Glomerular endothelial cell (primary cell): ENCODE measurements at regions not wholly inside any gene's neighbourhood (a gene's known extent, or its start where the extent isn't known, plus 50 kb on each side); places are given as distances from the start of the nearest gene placed in this dataset.

Source experiments
- DNase-seq: peaks from one replicate; pipeline ENCODE4 v3.0.0-alpha.2; 2011; ENCODE audit warnings: low read depth, low spot score; ENCODE audit errors: extremely low read depth

DNA sequence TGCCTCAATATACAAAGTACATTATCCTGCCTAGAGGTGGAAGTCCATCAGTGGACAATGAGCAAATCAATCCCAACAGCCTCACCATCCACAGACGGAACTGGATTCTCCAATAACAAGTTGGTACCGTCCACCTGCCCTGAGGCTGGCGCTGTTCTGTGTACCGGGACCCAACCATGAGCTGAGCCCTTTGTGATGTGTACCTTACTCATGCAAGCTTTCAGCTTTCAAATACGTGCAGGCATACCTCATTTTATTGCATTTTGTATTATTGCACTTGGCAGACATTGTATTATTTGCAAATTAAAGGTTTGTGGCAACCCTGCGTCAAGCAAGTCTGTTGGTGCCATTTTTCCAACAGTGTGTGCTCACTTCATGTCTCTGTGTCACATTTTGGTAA is 476.0 kb upstream of the MKI67 start:
- no peak for DNase-seq

DNA sequence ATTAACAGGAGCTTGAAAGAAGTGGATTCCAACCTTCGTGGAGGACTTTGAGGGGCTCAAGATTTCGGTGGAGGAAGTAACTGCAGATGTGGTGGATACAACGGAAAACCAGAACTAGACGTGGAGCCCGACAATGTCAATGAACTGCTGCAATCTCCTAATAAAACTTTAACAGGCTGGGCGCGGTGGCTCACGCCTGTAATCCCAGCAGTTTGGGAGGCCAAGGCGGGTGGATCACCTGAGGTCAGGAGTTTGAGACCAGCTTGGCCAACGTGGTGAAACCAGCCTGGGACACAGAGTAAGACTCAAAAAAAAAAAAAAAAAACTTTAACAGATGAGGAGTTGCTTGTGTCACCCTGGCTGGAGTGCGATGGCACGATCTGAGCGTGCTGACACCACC is 477.8 kb upstream of the MKI67 start:
- no peak for DNase-seq

DNA sequence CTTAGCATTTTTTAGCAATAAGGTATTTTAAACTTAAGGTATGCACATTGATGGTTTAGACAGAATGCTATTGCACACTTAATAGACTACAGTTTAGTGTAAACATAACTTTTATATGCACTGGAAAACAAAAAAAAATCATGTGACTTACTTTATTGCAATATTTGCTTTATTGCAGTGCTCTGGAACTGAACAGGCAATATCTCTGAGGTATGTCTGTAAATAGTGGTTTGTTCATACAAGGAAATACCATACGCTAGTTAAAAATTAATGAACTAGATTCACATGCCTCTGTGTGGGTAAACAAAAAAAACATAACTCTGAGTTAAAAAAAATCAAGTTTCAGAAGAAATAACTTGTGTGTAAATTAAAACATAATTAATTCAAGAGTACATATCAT is 479.0 kb upstream of the MKI67 start:
- DNase-seq: no peak

DNA sequence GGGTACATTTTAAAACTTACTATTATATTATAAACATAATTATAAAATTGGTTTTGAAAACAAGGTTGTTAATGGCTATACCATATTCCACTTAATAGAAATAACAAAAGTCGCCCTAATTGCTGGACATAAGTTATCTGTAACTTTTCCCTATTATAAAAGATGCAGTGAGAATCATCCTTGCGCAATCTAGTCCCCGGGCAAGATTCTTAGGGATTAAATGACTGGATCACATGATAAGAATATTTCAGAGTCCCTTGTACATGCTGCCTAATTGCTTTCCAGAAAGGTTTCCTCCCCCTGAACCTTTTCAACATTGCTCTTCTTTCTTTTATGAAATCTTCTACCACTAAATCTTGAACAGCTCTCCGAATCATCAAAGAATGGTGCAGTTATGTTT is 479.8 kb upstream of the MKI67 start:
- no peak for DNase-seq

DNA sequence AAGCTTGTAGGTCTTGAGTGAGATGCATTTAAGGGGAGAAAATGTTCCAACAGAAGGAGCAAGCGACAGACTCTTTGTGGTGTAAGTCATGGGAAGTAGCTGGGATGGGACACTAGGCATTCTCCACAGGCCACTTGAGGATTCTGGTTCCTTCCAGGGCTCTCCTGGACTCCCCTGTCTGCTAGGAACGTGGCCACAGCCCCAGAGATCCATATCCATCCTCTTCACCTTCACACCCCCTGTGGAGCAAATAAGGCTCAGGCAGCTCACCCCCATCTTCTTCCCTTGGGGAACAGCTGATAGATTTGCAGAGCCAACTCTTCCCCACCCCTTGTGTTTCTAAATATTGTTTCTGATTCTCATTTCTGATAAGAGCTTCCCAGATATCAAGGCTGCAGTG is 482.6 kb upstream of the MKI67 start:
- no peak for DNase-seq

DNA sequence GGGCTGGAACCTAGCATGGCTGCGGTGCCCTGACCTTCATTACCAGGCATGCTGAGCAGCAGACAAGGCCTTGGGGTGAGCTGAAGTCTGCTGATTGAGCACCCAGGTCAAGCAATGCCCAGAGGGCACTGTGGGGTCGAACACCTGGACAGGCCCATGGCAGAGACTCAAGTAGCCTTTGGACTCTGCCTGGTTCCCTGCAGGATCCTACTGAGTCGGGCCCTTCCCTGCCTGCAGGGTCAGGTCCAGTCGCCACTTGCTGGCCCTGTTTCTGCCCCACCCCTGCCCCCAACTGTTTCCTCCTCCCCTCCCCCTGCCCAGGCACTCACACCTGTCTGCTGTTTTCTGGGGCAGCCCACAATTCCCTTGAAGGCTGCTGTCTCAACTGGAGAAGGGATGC is 483.2 kb upstream of the MKI67 start:
- no peak for DNase-seq

DNA sequence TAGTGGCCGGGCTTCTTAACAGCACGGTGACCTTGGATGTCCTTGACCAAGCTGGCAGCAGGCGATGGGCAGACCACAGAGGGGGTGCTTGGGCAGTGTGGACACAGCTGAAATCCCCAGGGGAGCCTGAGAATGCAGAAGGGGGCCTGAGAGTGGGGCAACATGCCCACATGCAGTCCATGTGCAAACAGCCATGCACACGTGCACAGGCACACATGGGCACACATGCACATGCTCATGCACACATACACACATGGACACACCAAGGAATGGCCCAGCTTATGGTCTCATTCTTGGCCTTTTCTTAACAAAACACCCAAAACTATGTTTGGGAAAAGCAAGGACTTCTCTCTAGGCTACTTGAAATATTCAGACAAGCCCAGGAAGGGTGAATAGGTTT is 483.9 kb upstream of the MKI67 start:
- DNase-seq: no peak

DNA sequence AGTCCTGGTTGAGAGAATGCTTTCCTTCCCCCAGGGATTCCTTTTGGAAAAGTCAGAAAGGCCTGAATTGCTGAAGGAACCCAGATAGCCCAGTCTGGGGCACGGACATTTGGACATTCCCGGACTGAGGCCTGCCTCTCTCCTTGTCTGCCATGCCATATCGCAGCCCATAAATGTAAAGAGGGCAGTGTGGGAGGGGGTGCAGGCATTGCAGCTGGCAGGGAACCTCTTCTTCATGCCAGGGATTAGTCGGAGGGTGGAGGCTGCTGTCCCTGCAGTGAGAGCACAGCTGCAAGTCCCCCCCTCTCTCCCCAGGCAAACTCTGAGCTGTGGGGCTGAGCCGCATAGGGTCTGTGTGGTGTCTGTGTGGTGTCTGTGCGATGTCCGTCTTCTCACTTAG is 486.0 kb upstream of the MKI67 start:
- no peak for DNase-seq

DNA sequence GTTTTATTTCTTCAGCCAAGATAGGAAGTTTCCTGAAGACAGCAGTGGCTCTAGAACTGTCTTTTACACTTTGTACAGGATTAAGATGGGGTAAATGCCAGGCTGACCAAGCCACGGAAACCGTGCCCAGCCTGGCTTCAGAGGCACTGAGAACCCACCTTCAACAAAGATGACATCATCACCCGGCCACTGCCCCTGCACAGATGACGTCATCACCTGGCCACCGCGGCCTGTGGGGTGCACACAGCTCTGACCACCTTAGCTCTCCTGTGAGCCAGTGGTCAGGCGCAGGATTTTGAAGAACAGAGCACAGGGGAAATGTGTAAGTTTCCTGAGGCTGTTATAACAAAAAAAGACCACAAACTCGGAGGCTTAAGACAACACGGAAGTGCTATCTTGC is 486.4 kb upstream of the MKI67 start:
- no peak for DNase-seq

DNA sequence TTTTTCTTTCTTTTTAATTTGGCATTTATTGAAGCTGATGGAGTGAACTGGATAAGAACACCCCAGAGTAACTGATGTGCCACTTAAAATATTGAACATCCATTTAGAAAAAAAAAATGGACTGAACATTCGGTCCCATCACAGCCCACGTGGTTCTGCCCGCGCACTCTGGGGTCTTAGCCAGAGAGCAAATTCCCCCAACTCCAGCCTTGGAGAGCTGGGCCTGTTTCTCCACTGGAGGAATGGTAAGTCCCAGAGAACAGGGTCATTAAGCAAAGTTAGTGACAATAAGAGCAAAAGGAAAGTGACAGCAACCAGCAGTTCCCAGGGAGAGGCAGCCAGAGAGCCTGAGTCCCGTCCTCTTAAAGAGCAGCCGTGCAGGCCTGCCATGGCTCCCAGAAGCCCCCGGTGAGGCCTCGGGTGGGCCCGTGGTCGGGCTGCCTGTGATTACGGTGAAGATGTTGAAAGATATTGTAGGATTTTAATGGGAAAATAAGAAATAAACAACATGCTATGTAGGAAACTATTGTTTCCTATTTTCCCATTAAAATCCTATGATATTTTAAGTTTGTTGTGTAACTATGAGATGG is 487.9 kb upstream of the MKI67 start:
- DNase-seq: no peak

DNA sequence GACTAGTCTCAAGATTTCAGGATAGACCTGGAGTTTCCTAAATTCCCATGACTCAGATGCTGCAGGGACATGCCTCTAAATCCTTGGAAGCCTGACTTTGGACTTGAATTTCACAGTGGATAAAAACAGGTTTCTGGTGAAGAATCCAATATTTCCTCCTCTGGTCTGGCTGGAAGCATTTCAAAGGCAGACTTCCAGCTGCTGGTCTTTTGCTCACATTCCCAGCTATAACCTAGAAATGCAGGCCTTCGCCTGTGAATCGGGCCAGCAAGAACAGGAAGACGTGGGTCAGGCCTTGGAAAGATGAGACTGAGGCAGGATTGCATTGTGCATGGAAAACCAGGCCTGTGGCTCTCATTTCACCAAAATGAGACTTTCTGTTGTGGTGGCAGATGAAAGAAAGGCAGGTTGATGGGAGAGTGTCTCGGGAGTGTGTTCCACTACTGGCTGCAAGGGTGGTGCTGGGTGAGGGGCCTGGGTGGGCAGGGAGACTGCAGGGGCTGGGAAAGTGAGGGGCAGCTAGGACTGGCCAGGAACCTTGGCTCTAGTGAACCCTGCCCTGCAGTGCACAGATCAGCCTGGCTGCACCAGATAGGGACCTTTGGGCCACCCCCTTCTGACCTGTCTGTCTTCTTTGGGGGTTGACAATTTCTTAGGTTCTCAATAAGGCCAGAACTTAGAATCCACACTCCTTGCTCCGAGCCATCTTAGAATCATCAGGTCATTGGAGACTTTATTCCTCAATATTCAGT is 488.8 kb upstream of the MKI67 start:
- no peak for DNase-seq

DNA sequence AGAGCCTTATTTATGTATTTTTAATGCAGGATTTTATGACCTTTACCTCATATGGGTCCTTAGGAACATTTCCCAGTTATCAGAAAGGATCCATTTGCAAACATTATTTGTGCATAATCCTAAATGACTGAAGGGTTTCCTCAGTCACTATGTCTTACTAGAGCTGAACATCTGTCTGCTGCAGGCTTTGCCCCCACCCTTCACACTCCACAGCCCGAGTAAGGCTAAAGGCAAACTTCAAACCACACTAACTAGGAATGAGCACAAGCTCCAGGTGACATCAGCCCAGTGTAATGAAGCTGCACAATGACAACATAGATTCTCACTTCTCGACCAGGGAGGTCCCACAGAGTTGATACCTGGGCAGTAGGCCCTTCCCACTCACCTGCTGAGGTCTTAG is 491.3 kb upstream of the MKI67 start:
- DNase-seq: no peak

DNA sequence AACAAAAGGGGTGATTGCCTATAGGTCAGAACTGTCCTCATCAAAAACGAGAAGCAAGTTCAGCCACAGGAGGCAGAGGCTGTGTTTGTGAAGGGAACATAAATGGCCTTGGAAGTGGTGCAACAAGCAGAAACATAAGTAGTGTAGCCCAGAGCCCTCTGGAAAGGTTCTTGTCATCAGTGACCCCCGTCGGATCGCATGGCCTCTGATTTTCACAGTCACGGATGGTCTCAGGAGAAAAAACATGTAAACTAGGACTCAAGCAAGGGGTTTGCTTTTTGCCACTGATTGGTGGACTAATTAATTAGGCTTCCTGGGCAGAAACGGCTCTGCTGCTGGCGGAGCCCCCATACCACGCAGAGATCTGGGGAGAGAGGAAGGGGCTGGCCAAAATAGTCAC is 496.5 kb upstream of the MKI67 start:
- no peak for DNase-seq

DNA sequence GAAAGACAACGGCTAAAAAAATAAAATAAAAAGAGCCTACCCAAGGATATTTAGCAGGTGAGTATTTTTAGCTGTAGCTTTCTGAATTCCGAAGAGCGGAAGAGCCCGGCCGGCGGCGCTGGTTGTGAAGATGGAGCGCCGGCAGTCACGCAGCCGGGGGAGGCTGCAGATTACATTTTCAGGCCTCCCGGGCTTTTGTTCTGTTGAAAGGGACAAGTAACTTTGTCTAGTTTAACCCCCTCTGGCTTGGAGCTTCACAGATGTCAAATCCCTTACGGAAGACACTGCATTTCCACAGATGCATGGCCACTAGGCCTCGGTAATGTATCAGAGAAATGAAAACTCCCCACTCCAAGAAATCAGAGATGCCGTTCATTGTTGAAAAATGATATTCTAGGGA is 497.6 kb upstream of the MKI67 start:
- no peak for DNase-seq

DNA sequence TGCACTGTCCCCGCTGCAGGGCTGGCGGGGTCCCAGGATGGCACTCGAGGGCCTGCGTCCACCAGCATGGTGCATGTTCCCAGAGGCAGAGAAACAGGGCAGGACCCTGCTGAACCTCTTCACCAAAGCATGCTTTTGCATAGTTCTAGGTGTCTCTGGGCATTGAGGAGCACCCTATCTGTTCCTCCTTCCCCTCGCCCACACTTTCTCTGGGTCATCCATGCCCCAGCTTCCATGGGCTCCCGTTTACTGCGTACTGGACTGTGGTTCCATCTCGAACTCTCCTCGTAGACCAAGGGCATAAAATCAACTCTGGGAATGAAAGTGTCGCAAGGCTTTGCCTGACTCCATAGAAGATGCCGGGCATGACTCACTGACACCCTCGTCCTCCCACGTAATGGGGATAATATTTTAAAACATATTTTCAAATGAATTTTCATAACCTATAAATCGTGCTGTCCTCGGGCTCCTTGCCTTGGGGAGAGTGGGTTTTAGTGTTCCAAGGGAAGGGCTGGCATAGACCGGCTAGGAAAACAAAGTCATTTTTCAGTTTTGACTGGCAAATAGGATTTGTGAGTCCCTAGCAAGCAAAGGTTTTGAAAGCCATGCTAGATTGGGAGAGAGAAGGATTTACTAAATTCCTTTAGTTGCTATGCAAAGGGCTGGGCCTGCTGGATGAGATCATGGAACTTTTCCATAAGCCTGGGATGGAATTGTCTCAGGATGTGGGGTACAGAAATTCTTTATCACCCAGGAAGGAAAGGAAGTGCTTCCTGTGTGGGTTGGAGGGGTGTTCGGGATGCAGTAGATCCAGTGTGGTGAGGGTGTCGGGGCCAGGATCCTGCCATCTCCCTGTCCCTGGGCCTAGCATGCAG is 498.7 kb upstream of the MKI67 start:
- DNase-seq: no peak

DNA sequence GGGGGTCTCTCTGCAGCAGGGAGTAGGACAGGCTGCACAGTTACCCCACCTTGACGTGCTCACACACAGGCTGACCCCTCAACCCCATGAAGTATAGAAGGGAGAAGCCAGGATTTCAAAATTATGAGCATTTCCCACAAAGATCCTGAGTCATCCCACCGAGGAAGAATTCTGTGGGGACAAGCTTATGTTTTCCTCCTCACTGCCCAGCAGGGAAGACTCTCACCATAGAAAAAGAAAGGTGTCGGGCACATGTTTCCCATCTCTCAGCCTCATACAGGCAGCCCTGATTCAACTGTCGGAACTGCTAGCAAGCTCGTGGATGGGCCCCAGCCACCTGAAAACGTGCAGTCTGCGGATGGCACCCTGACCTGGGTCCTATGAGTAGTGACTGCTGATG is 499.7 kb upstream of the MKI67 start:
- DNase-seq: no peak

DNA sequence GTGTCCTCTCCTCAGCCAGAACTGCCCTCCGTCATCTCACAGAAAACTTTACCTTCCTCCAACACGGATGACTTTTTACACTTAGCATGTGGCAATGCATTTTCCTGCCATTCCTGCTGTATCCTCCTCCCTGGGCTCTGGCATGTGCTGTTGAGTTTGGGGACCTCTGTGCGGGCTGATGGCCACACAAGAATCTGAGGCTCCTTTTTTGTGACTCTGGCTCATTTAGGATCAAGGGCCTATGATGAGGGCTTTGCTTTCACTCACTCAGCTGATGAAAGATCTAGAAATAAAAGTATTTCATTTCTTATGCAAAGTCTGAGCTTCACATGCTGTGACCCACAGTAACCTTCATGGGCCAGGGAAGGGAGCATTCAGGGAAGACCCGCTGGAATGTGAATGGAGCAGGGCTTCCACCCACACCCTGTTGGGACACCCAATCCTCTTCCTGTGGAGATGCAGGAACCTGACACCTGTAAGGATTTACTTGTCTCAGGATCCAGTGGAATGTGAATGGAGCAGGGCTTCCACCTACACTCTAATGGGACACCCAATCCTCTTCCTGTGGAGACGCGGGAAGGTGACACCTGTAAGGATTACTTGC is 500.3 kb upstream of the MKI67 start:
- DNase-seq: no peak

DNA sequence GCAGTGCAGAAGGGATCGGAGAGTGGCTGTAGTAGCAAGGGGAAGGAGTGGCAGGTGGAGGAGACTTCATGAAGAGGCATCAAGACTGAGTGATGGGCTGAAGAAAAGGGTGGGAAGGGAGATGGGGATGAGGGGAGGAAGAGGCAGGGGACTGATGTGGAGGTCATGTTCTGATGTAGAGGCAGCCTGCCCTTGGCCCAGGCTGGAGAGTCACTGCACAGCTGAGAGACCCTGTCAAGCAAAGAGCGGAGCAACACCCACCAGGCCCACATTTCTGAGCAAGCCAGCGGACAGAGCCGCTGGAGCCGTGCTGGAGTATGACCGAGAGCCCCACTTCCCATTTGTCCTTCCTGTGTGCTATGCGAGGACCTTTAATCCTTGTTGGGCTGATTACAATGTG is 501.6 kb upstream of the MKI67 start:
- DNase-seq: no peak

DNA sequence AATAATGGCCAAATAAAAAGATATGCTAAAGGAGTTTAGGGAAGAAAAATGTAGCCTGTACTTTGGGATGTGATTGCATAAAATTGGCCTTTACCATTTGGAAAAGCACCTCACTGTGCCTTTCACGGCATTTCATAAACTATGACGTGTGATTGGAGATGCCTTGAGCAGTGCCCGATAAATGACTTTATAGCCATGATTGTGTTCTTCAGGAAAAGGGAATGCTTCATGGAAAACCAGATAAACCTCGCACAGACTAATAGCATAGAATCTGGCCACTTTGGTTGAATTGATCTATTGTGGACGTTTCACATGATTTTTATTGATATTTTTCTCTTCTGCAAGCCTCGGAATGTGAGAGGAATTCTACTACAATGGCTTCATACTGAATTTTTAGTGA is 502.0 kb upstream of the MKI67 start:
- no peak for DNase-seq

DNA sequence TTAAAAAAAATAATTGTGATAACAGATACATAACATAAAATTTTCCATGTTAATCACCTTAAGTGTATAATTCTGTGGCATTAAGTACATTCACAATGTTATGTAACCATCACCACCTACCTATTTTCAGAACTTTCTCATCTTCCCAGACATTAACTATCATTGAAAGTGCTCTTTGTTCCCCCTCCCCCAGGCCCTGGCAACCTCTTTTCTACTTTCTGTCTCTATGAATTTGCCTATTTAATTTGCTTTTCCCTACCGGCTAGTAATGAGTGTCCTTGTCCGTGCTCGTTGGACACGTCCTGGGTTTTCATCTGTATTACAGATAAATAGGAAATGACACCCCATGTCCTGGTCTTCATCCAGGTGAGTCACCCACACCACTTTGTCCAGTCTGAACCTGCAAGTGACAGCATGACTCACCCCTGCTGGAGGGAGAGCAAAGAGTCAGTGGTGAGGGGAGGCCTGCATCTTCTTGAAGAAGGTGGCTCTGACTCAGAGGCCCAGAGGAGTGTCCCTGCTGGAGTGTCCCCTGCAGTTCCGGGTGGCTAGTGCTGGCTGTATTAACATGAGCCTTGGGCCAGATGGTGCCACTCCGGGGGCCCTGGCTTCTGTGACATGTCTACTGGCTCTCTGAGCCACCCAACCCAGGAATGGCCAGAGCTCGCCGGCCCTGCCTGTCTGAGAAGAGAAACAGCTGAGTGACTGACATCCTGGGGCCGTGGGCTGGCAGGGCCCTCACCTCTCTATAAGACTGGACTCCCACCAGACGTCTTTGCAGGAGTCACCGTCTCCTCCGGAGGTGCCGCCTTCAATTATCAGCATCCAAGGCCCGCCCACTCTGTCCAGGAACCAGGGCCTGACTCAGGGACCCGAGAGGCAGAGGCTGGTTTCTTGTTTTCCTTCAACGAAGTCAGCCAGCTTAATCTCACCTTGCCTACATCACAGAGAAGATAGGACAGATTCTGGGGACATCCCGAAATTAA is 503.2 kb upstream of the MKI67 start:
- no peak for DNase-seq
